SH-SY5Y (cell line): ENCODE measurements at regions not wholly inside any gene's neighbourhood (a gene's known extent, or its start where the extent isn't known, plus 50 kb on each side); places are given as distances from the start of the nearest gene placed in this dataset.

Source experiments
- GATA2 ChIP-seq: IDR thresholded peaks from 2 replicates; pipeline ENCODE4 v1.6.1; 2011; ENCODE audit warnings: mild to moderate bottlenecking, low read depth, low read length
- GATA3 ChIP-seq: IDR thresholded peaks from 2 replicates; pipeline ENCODE4 v1.6.1; 2011; ENCODE audit warnings: low read depth, mild to moderate bottlenecking, low read length, moderate library complexity

DNA sequence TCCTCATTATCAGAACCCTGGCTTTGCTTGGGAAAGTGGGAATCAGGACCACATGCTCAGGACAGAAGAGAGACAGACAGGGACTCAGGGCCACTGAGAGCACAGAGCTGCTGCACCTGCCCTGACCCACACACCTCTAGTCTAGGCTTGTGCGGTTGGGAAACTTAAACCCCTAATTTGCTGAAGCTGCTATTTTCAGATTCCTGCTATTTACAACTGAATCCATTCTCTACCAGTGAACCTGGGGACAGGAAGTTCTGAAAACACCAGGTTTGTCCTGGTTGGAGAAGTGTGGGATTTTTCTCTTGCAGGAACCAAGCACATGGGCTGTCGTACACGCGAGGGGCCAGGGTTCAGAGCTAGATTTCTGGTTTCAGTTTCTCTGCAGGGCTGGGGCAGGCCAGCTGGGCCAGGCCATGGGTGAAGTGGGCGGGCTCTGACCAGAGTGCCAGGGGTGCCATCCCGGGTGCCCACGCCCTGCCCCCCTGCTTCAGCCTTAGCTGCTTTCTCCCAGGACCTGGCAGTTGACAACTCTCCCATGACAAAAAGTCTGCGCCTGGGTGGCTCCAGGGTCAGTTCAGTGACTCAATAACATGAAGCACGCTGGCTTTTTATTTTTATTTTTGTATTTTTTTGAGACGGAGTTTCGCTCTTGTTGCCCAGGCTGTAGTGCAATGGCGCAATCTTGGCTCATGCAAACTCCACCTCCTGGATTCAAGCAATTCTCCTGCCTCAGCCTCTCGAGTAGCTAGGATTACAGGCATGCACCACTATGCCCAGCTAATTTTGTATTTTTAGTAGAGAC lies 51.3 kb upstream of the SLC1A4 start:
- TF ChIP-seq GATA2: no peak
- no peak for TF ChIP-seq GATA3
